DND-41 (cell line): ENCODE measurements at regions not wholly inside any gene's neighbourhood (a gene's known extent, or its start where the extent isn't known, plus 50 kb on each side); places are given as distances from the start of the nearest gene placed in this dataset.
"Not testable (repeated sequence)": the region's sequence is repeated elsewhere in the genome, so short reads cannot be mapped to it uniquely, and the experiment has no call there.

ENCODE experiments used
- CTCF ChIP-seq: IDR thresholded peaks from 2 replicates; pipeline ENCODE4 v1.5.1; 2012; ENCODE audit warnings: borderline replicate concordance, low read length, moderate library complexity, mild to moderate bottlenecking; ENCODE audit not compliant: poor library complexity, severe bottlenecking; ENCODE audit errors: extremely low read depth
- EZH2 ChIP-seq: IDR thresholded peaks from 3 replicates; pipeline ENCODE4 v1.6.1; 2012; ENCODE audit warnings: borderline replicate concordance, low read depth, mild to moderate bottlenecking, moderate library complexity, low read length, inconsistent platforms; ENCODE audit not compliant: severe bottlenecking

DNA sequence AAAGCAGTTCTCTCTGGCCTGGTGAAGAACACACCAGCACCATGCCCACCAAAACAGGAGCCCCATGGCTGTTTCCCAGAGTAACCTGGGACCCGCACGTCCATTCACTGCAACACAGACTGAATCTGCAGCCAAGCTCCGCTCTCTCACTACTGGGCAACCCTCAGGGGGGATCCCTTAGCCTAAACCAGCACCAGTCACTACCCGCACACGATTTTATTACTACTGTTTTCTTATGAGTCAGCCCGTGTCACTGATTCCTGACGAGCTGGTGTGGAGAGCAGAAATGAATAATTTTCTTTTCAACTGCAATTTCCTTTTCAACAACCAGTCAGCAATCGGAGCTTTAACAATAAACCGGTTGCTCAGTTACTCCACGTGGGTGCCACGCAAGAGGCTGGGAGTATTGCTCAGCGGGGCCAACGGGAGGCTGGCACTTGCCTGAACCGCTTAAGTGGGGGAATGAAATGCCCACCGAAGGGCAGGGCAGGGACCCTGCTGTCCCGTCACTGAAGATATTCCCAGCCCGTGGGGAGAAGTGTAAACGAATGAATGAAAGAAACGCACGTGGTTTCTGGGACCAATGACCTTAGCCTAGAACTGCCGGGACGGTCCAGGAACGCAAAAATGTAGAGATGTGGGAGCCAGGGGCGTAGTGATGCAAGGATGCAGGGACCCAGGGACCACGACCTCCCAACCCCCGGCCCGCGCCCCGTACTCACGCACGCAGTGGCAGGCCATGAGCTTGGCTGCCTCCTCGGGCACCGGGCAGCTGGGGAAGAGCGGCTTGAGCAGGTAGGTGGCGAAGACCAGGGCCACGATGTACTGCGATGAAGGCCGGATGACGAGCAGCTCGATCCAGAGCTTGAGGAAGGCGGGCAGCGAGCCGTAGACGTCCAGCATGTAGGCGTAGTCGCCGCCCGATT is 50.4 kb upstream of the SPN start:
- TF ChIP-seq CTCF, EZH2: not testable (repeated sequence)
